ENCODE measurements at regions not wholly inside any gene's neighbourhood (a gene's known extent, or its start where the extent isn't known, plus 50 kb on each side); places are given as distances from the start of the nearest gene placed in this dataset.
A peak's percentile ranks its signal among the peaks of the same experiment; 100 is the strongest.

DNA sequence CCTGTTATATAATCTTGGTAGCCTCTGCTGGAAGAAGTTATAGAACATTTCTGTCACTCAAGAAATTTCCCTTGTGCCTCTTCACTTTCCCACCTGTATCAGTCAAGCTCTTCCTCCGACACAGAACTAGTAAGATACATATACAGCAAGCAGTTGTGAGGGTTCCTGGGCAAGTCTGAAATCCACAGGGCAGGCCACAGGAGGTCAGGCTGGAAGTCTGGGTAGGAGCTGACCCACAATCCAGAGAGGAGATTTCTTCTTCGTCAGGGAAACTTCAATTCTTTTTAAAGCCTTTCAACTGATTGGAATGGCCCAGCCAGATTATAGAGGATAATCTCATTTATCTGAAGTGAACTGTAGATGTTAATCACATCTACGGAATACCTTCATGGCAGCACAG lies 96.4 kb upstream of the FMN2 start:
- peaks cover 8% of the 10 kb centered on the region for H3K4me1 ChIP-seq (ENCODE audit: low read depth)
- DNase-seq (no peak), ATAC-seq (no peak)
- intact Hi-C loops (cut with DNase I, micrococcal nuclease) = no loop called here
- no peaks in the 10 kb centered on the region for H3K9me3 ChIP-seq
- H3K4me3 ChIP-seq = no peak overlapping the region
- TF ChIP-seq CTCF (IDR thresholded peaks at IDR 0.05) = no peak
- H3K36me3 ChIP-seq (ENCODE audit: low read depth) = no peaks in the 10 kb centered on the region

GRCh38 chr1:239997160-239997514 lies 94.5 kb upstream of the FMN2 start:
- DNase-seq (no peak), ATAC-seq (no peak)
- Histone ChIP-seq H3K4me1 (ENCODE audit: low read depth) (peaks cover 8% of the 10 kb centered on the region), H3K4me3 (no peak overlapping the region), H3K36me3 (ENCODE audit: low read depth) (no peaks in the 10 kb centered on the region), H3K9me3 (no peaks in the 10 kb centered on the region)
- intact Hi-C loops (cut with DNase I, micrococcal nuclease) = no loop called here
- no peak for TF ChIP-seq CTCF (IDR thresholded peaks at IDR 0.05)

- Histone ChIP-seq H3K4me3 (no peak overlapping the region), H3K4me1 (ENCODE audit: low read depth) (peaks cover 8% of the 10 kb centered on the region), H3K36me3 (ENCODE audit: low read depth) (no peaks in the 10 kb centered on the region), H3K9me3 (no peaks in the 10 kb centered on the region)
- peak in 2 of 3 donors; percentile 7 to 37 for DNase-seq
- no peak for TF ChIP-seq CTCF (IDR thresholded peaks at IDR 0.05)
- peak; percentile 46 for ATAC-seq
- intact Hi-C loops (cut with DNase I, micrococcal nuclease) = no loop called here
Measured at GRCh38 chr1:239997515-239998311, 94.0 kb upstream of the FMN2 start.

GRCh38 chr1:239998312-239998649 lies 93.4 kb upstream of the FMN2 start:
- H3K36me3 ChIP-seq (ENCODE audit: low read depth) = no peaks in the 10 kb centered on the region
- H3K9me3 ChIP-seq = no peaks in the 10 kb centered on the region
- no peak overlapping the region for H3K4me3 ChIP-seq
- H3K4me1 ChIP-seq (ENCODE audit: low read depth) = peaks cover 8% of the 10 kb centered on the region
- intact Hi-C loops (cut with DNase I, micrococcal nuclease) = no loop called here
- TF ChIP-seq CTCF (IDR thresholded peaks at IDR 0.05) = no peak
- ATAC-seq = no peak
- no peak for DNase-seq

DNA sequence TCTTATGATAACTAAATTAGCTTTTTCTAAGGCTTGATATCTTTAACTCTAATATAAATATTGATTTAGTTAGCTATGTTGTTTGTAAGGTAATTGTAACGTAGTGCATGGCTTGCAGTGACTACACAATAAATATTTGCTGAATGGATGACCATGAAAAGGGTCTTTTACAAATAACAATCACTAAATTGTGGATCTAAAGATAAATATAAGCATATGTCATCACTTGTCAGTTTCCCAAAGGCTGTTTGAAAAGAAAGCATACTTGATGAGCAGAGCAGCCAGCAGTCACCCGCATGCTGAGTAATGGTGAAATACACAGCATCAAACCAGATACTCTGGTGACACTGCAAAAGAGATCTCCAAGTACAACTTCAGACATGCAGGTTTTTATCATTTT lies 92.5 kb upstream of the FMN2 start:
- Histone ChIP-seq H3K4me1 (ENCODE audit: low read depth) (peaks cover 8% of the 10 kb centered on the region), H3K9me3 (no peaks in the 10 kb centered on the region), H3K36me3 (ENCODE audit: low read depth) (no peaks in the 10 kb centered on the region), H3K4me3 (no peak overlapping the region)
- DNase-seq (no peak), ATAC-seq (no peak)
- intact Hi-C loops (cut with DNase I, micrococcal nuclease) = no loop called here
- no peak for TF ChIP-seq CTCF (IDR thresholded peaks at IDR 0.05)

DNA sequence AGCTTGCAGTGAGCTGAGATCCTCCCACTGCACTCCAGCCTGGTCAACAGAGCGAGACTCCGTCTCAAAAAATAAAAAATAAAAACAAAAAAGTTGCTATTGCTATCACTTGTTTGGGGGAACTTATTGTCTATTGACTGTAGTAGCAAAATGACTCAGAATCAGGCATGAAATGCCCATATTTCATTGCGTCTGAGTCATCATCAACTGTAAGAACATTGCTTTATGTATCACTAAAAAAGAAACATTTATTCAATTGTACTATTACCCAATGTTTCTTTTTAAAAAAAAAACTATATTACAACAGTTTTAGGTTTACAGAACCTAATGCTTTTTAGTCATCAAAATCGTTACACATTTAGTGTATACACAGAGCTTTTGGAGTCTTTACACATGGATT lies 91.0 kb upstream of the FMN2 start:
- intact Hi-C loops (cut with DNase I, micrococcal nuclease) = no loop called here
- DNase-seq (no peak), ATAC-seq (no peak)
- no peaks in the 10 kb centered on the region for H3K36me3 ChIP-seq (ENCODE audit: low read depth)
- no peaks in the 10 kb centered on the region for H3K9me3 ChIP-seq
- TF ChIP-seq CTCF (IDR thresholded peaks at IDR 0.05) = no peak
- peaks cover 8% of the 10 kb centered on the region for H3K4me1 ChIP-seq (ENCODE audit: low read depth)
- H3K4me3 ChIP-seq = no peak overlapping the region
